Stimulated activated CD8-positive, alpha-beta memory T cell treated with anti-CD3 and anti-CD28 coated beads, Interleukin-15, amount 100 ng/mL, for 4 hours (primary cell): ENCODE measurements at regions not wholly inside any gene's neighbourhood (a gene's known extent, or its start where the extent isn't known, plus 50 kb on each side); places are given as distances from the start of the nearest gene placed in this dataset.

Experiments used
- DNase-seq, 2 donors: peaks; one replicate each; pipeline ENCODE4 v3.0.0-alpha.2; 2020; ENCODE audit warnings: low read depth in 2 of 2

- DNase-seq: no peak
These were observed 290.4 kb downstream of the OLFM3 start for GRCh38 chr1:101706366-101706765.

GRCh38 chr1:101709721-101710120 lies 287.0 kb downstream of the OLFM3 start:
- no peak for DNase-seq

DNA sequence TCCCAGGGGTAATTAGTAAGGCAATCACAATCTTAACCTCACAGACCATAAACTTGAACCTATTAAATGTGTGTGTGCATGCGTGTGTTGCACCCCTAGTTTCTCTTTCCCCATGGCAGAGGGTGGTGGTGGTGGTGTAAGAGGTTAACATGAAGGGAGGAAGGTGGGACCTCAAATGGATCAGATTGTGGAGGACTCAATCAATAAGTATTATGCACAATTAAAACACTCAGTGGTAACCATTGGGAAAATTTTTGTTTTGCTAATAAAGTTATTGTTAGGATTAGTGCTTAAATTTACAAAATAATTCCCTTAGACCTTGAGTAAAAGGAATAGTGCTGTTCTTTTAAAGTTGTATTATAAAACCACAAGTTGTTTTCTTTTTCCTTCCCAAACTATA lies 283.0 kb downstream of the OLFM3 start:
- no peak for DNase-seq

GRCh38 chr1:101723415-101723814 lies 273.3 kb downstream of the OLFM3 start:
- DNase-seq: no peak

- DNase-seq: no peak
These were observed 268.7 kb downstream of the OLFM3 start for GRCh38 chr1:101728029-101728428.

- DNase-seq: no peak
These were observed 266.2 kb downstream of the OLFM3 start for GRCh38 chr1:101730559-101730958.

- no peak for DNase-seq
These were observed 264.5 kb downstream of the OLFM3 start for GRCh38 chr1:101732261-101732660.

- DNase-seq: no peak
These were observed 263.4 kb downstream of the OLFM3 start for GRCh38 chr1:101733340-101733739.

DNA sequence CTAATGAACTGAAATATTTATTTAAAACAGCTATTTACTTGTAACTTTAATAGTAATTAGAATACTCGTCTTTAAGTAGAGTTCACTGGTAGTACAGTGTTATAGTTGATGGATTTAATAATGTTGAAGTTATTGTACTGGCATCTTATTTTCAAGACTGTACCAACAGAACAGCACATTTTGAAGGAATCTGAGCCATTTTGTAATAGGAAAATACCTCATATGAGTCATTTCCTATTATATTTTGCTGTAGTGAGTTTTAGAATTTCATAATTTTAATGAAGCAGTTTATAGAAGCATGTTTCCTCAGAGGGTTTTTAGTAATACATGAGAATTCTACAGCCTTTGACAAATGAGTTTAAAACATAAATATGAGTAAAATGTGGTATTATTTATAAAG lies 258.3 kb downstream of the OLFM3 start:
- DNase-seq: no peak

DNA sequence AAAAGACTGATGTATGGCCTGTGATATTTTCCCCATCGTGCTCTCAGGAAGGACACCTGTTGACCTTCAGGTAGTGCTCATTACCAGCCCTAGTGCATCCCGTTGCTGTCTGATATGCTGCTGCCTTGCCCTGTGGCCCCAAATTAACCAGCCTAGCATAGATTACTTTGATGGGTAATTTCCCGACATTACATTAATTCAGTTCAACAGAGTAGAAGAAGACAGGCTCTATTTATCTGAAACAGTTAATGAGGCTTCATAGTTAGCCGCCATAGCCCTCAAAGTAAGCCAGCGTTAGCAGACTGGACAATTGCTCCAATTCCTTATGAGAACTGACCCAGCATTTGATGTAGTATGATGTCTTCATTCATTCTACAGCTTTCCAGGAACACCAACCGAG lies 257.6 kb downstream of the OLFM3 start:
- DNase-seq: no peak

- DNase-seq: no peak
These were observed 256.8 kb downstream of the OLFM3 start for GRCh38 chr1:101739826-101740330.

- no peak for DNase-seq
These were observed 254.8 kb downstream of the OLFM3 start for GRCh38 chr1:101741910-101742309.

DNA sequence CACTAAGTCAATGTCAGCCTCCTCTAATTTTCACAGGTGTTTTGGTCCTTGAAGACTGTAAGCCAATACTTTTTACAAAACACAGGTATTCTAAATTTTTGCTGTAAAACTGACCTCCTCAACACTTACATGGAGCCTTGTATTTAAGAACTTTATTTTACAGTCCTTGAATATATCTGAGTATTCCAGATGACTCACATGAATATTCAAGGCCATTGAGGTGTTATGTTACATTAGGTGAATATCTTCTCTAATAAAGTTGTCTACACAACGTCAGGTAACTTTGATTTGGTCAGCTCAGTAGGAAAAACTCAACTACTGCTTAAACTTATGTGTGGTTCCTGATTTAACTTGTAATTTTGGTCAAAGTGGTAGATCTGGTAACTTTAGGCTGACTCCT lies 254.2 kb downstream of the OLFM3 start:
- DNase-seq: no peak

- DNase-seq: no peak
These were observed 251.0 kb downstream of the OLFM3 start for GRCh38 chr1:101745551-101746270.

- no peak for DNase-seq
These were observed 248.6 kb downstream of the OLFM3 start for GRCh38 chr1:101748077-101748476.
